ENCODE measurements at regions not wholly inside any gene's neighbourhood (a gene's known extent, or its start where the extent isn't known, plus 50 kb on each side); places are given as distances from the start of the nearest gene placed in this dataset.

GRCh38 chr2:57973621-57974186, 72.9 kb upstream of the VRK2 start:
- no peak for DNase-seq

- no peak for DNase-seq
Observed at GRCh38 chr2:57979158-57979557, 67.4 kb upstream of the VRK2 start.

- peak; percentile 1 for DNase-seq
Observed at GRCh38 chr2:57981083-57981768, 65.4 kb upstream of the VRK2 start.

- no peak for DNase-seq
Observed at GRCh38 chr2:57987835-57988573, 58.6 kb upstream of the VRK2 start.

- DNase-seq = no peak
Observed at GRCh38 chr2:57990118-57990725, 56.4 kb upstream of the VRK2 start.
